Spleen (tissue), 11 donors: ENCODE measurements at regions not wholly inside any gene's neighbourhood (a gene's known extent, or its start where the extent isn't known, plus 50 kb on each side); places are given as distances from the start of the nearest gene placed in this dataset.

ENCODE experiments used
- DNase-seq: peaks from one replicate; pipeline ENCODE4 v3.0.0-alpha.2; 2020
- H3K27ac ChIP-seq, 8 donors: fragments of 200-600 bp; sonication (generic) in 7 of 8; 1 replicate in 4 of 8; 2 replicates in 4 of 8; pipeline versions ENCODE4 v1.5.0 to v1.8.0; 2016 to 2021; ENCODE audit warnings: inconsistent platforms in 4 of 8, mild to moderate bottlenecking in 4 of 8, moderate library complexity in 1 of 8
- H3K27me3 ChIP-seq, 7 donors: fragments of 200-600 bp; sonication (generic) in 6 of 7; replicated peaks in 1 of 7; 1 replicate in 4 of 7; 2 replicates in 3 of 7; pipeline versions ENCODE4 v1.5.0 to v1.8.0; 2016 to 2021; ENCODE audit warnings: inconsistent platforms in 3 of 7, mild to moderate bottlenecking in 1 of 7
- H3K36me3 ChIP-seq, 6 donors: fragments of 200-600 bp; sonication (generic) in 5 of 6; 1 replicate in 4 of 6; 2 replicates in 2 of 6; pipeline versions ENCODE4 v1.5.0 to v1.8.0; 2016 to 2021; ENCODE audit warnings: inconsistent platforms in 2 of 6
- H3K4me1 ChIP-seq, 6 donors: fragments of 200-600 bp; sonication (generic) in 5 of 6; 1 replicate in 3 of 6; 2 replicates in 3 of 6; pipeline versions ENCODE4 v1.5.0 to v1.8.0; 2016 to 2021; ENCODE audit warnings: inconsistent platforms in 3 of 6
- H3K4me3 ChIP-seq, 8 donors: fragments of 200-600 bp; sonication (generic) in 7 of 8; 1 replicate in 4 of 8; 2 replicates in 4 of 8; pipeline versions ENCODE4 v1.5.0 to v1.8.0; 2016 to 2021; ENCODE audit warnings: inconsistent platforms in 4 of 8, mild to moderate bottlenecking in 4 of 8, moderate library complexity in 2 of 8
- H3K9me3 ChIP-seq, 8 donors: fragments of 200-600 bp; sonication (generic) in 7 of 8; 1 replicate in 4 of 8; 2 replicates in 4 of 8; pipeline versions ENCODE4 v1.5.0 to v1.8.0; 2016 to 2021; ENCODE audit warnings: inconsistent platforms in 4 of 8
- CTCF ChIP-seq, 11 experiments: fragments of 200-600 bp in 7 of 11; fragments of 450-650 bp in 4 of 11; sonication (generic) in 4 of 11; IDR thresholded peaks in 8 of 11; conservative IDR thresholded peaks in 3 of 11; 1 replicate in 7 of 11; 2 replicates in 4 of 11; pipeline versions ENCODE4 v1.4.0 to v1.8.0; 2016 to 2021; ENCODE audit warnings: antibody characterized with exemption in 11 of 11, inconsistent platforms in 4 of 11, mild to moderate bottlenecking in 1 of 11
- POLR2A ChIP-seq, 3 donors: fragments of 450-650 bp; IDR thresholded peaks; one replicate each; pipeline ENCODE4 v1.5.1; 2017; ENCODE audit warnings: antibody characterized with exemption in 3 of 3, mild to moderate bottlenecking in 1 of 3
- POLR2AphosphoS5 ChIP-seq, 3 donors: sonication (generic); formaldehyde crosslinking; IDR thresholded peaks; one replicate each; pipeline ENCODE4 v1.5.1; 2017; ENCODE audit warnings: antibody characterized with exemption in 3 of 3
- WGBS, 5 donors: extraction: QIAGEN DNeasy Blood & Tissue Kit in 3 of 5; methylation state at CpG; one replicate each; pipeline versions ENCODE4 v1.1.5 to v1.1.7; 2013 to 2018; 5-methylcytosine and 5-hydroxymethylcytosine counted together
- intact Hi-C: fragments of 100-400 bp; cut with DNase I; formaldehyde crosslinking; loops from one replicate; pipeline ENCODE4 v1.15.0; 2023; ENCODE audit warnings: low total_unique reads
- donor health status: healthy with polysubstance abuse.
- donor health status: DM: no; HTN: no; CAD: no; lungs with moderate emphysema.
- donor health status: DM: no; HTN: no; CAD: no.
- donor health status: Bipolar disorder and iron deficiency.
- donor health status: healthy.
- donor health status: DM: no; HTN: no; CAD: no.
- donor health status: DM: yes; HTN: yes; CAD: no.

GRCh38 chr11:116335078-116335477 is 437.7 kb downstream of the BUD13 start:
- no peaks in the 10 kb centered on the region for H3K27me3 ChIP-seq
- TF ChIP-seq POLR2AphosphoS5 (IDR thresholded peaks at IDR 0.05) (no peak), POLR2A (IDR thresholded peaks at IDR 0.05) (no peak), CTCF (IDR thresholded peaks at IDR 0.05 in 8 of 11, conservative IDR thresholded peaks at IDR 0.05 in 3 of 11) (no peak)
- no peak for DNase-seq

GRCh38 chr11:116334596-116334995 is 438.2 kb downstream of the BUD13 start:
- Histone ChIP-seq H3K4me3 (no peak overlapping the region), H3K27me3 (no peaks in the 10 kb centered on the region), H3K27ac (no peak overlapping the region), H3K36me3 (no peaks in the 10 kb centered on the region), H3K4me1 (no peaks in the 10 kb centered on the region), H3K9me3 (peaks cover 0 to 25% (median 12%) of the 10 kb centered on the region in 8 donors)
- no peak for DNase-seq
- TF ChIP-seq POLR2AphosphoS5 (IDR thresholded peaks at IDR 0.05) (no peak), CTCF (IDR thresholded peaks at IDR 0.05 in 8 of 11, conservative IDR thresholded peaks at IDR 0.05 in 3 of 11) (no peak), POLR2A (IDR thresholded peaks at IDR 0.05) (no peak)
- WGBS, 5 donors, result 69 to 90% (median 86%) methylated on average over 3 of the region's 3 CpGs
- intact Hi-C loops, result no loop called here

More at GRCh38 chr11:116335078-116335477, 437.7 kb downstream of the BUD13 start:
- H3K27ac ChIP-seq, result no peak overlapping the region
- H3K4me1 ChIP-seq, result no peaks in the 10 kb centered on the region
- 56 to 86% (median 76%) methylated on average over 1 of the region's 1 CpG for WGBS, 5 donors
- intact Hi-C loops, result no loop called here
- H3K36me3 ChIP-seq, result no peaks in the 10 kb centered on the region
- no peak overlapping the region for H3K4me3 ChIP-seq
- peaks cover 0 to 25% (median 12%) of the 10 kb centered on the region in 8 donors for H3K9me3 ChIP-seq

- whole genome bisulfite sequencing, 5 donors, result 55 to 60% (median 59%) methylated on average over 3 of the region's 3 CpGs
- no peak for TF ChIP-seq POLR2AphosphoS5 (IDR thresholded peaks at IDR 0.05)
- TF ChIP-seq CTCF (IDR thresholded peaks at IDR 0.05 in 8 of 11, conservative IDR thresholded peaks at IDR 0.05 in 3 of 11), result no peak
- no peak for TF ChIP-seq POLR2A (IDR thresholded peaks at IDR 0.05)
- intact Hi-C loops, result no loop called here
- Histone ChIP-seq H3K4me3 (no peak overlapping the region), H3K9me3 (peaks cover 0 to 18% (median 10%) of the 10 kb centered on the region in 8 donors), H3K4me1 (no peaks in the 10 kb centered on the region), H3K27me3 (no peaks in the 10 kb centered on the region), H3K36me3 (no peaks in the 10 kb centered on the region), H3K27ac (no peak overlapping the region)
- DNase-seq, result no peak
Observed at GRCh38 chr11:116333001-116333535, 439.7 kb downstream of the BUD13 start.

DNA sequence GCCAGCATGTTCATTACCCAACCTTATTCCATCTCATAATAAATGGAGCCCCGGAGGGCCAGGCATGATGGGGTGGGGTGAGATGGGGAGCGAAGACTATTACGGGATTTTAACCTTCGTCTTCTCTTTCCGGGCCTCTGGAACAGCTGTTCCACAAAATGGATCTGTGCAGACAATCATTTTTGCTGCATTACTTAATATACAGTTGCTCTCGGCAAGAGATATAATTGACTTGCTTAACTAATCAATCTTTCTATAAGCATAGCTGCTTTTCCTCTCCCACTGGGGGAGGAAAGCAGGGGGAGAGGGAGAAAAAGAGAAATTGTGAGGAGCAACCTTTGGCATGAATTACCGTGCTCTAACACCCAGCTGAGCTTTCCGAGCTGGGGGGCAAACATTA is 440.4 kb downstream of the BUD13 start:
- no peaks in the 10 kb centered on the region for H3K27me3 ChIP-seq
- 80 to 90% (median 89%) methylated on average over 8 of the region's 8 CpGs for WGBS, 5 donors
- H3K36me3 ChIP-seq, result no peaks in the 10 kb centered on the region
- no peak for TF ChIP-seq CTCF (IDR thresholded peaks at IDR 0.05 in 8 of 11, conservative IDR thresholded peaks at IDR 0.05 in 3 of 11)
- no peak for TF ChIP-seq POLR2A (IDR thresholded peaks at IDR 0.05)
- no peak for TF ChIP-seq POLR2AphosphoS5 (IDR thresholded peaks at IDR 0.05)
- no peak overlapping the region for H3K27ac ChIP-seq
- no peak for DNase-seq
- intact Hi-C loops, result no loop called here
- H3K9me3 ChIP-seq, result peaks cover 0 to 12% (median 5%) of the 10 kb centered on the region in 8 donors
- H3K4me3 ChIP-seq, result no peak overlapping the region
- H3K4me1 ChIP-seq, result no peaks in the 10 kb centered on the region
